Sigmoid colon (tissue), 3 donors: ENCODE measurements at regions not wholly inside any gene's neighbourhood (a gene's known extent, or its start where the extent isn't known, plus 50 kb on each side); places are given as distances from the start of the nearest gene placed in this dataset.

Experiments used
- CTCF ChIP-seq, 4 experiments: fragments of 450-650 bp in 3 of 4; fragments of 200-600 bp in 1 of 4; IDR thresholded peaks; one replicate each; pipeline ENCODE4 v1.5.1; 2016 to 2019; ENCODE audit warnings: antibody characterized with exemption in 4 of 4, mild to moderate bottlenecking in 3 of 4, moderate library complexity in 2 of 4
- POLR2A ChIP-seq, 2 donors: fragments of 450-650 bp; IDR thresholded peaks; one replicate each; pipeline ENCODE4 v1.6.1; 2016; ENCODE audit warnings: antibody characterized with exemption in 2 of 2, mild to moderate bottlenecking in 2 of 2, moderate library complexity in 2 of 2

- no peak for TF ChIP-seq CTCF (IDR thresholded peaks at IDR 0.05)
- no peak for TF ChIP-seq POLR2A (IDR thresholded peaks at IDR 0.05)
Measured at GRCh38 chr16:5870886-5871691, 773.5 kb upstream of the EEF2KMT start.
